Endothelial cell (in vitro differentiated cells): ENCODE measurements at regions not wholly inside any gene's neighbourhood (a gene's known extent, or its start where the extent isn't known, plus 50 kb on each side); places are given as distances from the start of the nearest gene placed in this dataset.
"Not testable (repeated sequence)": the region's sequence is repeated elsewhere in the genome, so short reads cannot be mapped to it uniquely, and the experiment has no call there.

Source experiments
- DNase-seq: peaks from one replicate; pipeline ENCODE4 v3.0.0; 2021; ENCODE audit warnings: low spot score
- H3K27ac Mint-ChIP-seq: one replicate; pipeline ENCODE4 v1.8.0; 2021; ENCODE audit warnings: mixed read lengths, inconsistent platforms; ENCODE audit not compliant: unreplicated experiment
- H3K27me3 Mint-ChIP-seq: one replicate; pipeline ENCODE4 v1.8.0; 2021; ENCODE audit warnings: mild to moderate bottlenecking, moderate library complexity, mixed read lengths, inconsistent platforms; ENCODE audit not compliant: unreplicated experiment
- H3K36me3 Mint-ChIP-seq: one replicate; pipeline ENCODE4 v1.8.0; 2021; ENCODE audit warnings: mild to moderate bottlenecking, low read depth, mixed read lengths, inconsistent platforms; ENCODE audit not compliant: unreplicated experiment
- H3K4me1 Mint-ChIP-seq: one replicate; pipeline ENCODE4 v1.8.0; 2021; ENCODE audit warnings: mild to moderate bottlenecking, mixed read lengths, inconsistent platforms; ENCODE audit not compliant: unreplicated experiment
- H3K4me3 Mint-ChIP-seq: one replicate; pipeline ENCODE4 v1.8.0; 2021; ENCODE audit warnings: mild to moderate bottlenecking, mixed read lengths, inconsistent platforms; ENCODE audit not compliant: unreplicated experiment
- H3K9me3 Mint-ChIP-seq: one replicate; pipeline ENCODE4 v1.8.0; 2021; ENCODE audit warnings: mixed read lengths, inconsistent platforms; ENCODE audit not compliant: unreplicated experiment
- TF ChIP-seq, protein P1 (sequence below): fragments of 200-600 bp; sonication (generic); IDR thresholded peaks from one replicate; pipeline ENCODE4 v1.5.0; 2021; ENCODE audit warnings: antibody characterized with exemption; ENCODE audit not compliant: unreplicated experiment

- Mint-ChIP-seq H3K4me3 (no peak overlapping the region), H3K4me1 (no peaks in the 10 kb centered on the region), H3K27ac (no peak overlapping the region), H3K27me3 (peaks cover 4% of the 10 kb centered on the region), H3K9me3 (no peaks in the 10 kb centered on the region), H3K36me3 (peaks cover 3% of the 10 kb centered on the region)
- DNase-seq: no peak
- TF ChIP-seq, protein P1, sequence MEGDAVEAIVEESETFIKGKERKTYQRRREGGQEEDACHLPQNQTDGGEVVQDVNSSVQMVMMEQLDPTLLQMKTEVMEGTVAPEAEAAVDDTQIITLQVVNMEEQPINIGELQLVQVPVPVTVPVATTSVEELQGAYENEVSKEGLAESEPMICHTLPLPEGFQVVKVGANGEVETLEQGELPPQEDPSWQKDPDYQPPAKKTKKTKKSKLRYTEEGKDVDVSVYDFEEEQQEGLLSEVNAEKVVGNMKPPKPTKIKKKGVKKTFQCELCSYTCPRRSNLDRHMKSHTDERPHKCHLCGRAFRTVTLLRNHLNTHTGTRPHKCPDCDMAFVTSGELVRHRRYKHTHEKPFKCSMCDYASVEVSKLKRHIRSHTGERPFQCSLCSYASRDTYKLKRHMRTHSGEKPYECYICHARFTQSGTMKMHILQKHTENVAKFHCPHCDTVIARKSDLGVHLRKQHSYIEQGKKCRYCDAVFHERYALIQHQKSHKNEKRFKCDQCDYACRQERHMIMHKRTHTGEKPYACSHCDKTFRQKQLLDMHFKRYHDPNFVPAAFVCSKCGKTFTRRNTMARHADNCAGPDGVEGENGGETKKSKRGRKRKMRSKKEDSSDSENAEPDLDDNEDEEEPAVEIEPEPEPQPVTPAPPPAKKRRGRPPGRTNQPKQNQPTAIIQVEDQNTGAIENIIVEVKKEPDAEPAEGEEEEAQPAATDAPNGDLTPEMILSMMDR: no peak
These were observed 57.6 kb upstream of the NANOS1 start for GRCh38 chr10:118971876-118972275.

- Mint-ChIP-seq H3K4me3 (no peak overlapping the region), H3K9me3 (no peaks in the 10 kb centered on the region), H3K4me1 (no peaks in the 10 kb centered on the region), H3K27me3 (peaks cover 8% of the 10 kb centered on the region), H3K27ac (no peak overlapping the region), H3K36me3 (peaks cover 3% of the 10 kb centered on the region)
- TF ChIP-seq, protein P1: no peak
- DNase-seq: no peak
These were observed 55.8 kb upstream of the NANOS1 start for GRCh38 chr10:118973744-118974143.

DNA sequence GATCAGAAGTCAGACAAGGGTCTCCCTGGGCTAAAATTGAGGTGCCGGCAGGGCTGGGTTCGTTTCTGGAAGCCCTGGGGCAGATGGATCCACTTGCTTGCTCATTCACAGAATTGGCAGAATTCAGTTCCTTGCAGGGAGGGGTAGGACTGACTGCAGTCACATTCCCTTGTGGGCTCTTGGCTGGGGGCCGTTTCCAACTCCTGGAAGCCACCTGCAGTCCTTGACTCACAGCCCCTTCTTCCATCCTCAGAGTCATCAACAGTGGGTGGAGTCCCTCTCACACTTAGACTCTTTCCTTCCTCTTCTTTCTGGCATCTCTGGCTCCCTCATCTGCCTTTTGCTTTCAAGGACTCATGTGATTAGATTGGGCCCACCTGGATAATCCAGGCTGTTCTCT lies 54.6 kb upstream of the NANOS1 start:
- Mint-ChIP-seq H3K4me3 (no peak overlapping the region), H3K27ac (no peak overlapping the region), H3K27me3 (peaks cover 8% of the 10 kb centered on the region), H3K9me3 (no peaks in the 10 kb centered on the region), H3K4me1 (no peaks in the 10 kb centered on the region), H3K36me3 (peaks cover 3% of the 10 kb centered on the region)
- TF ChIP-seq, protein P1: no peak
- DNase-seq: no peak

GRCh38 chr10:118976219-118976618 lies 53.3 kb upstream of the NANOS1 start:
- not testable (repeated sequence) for H3K4me3 Mint-ChIP-seq, H3K36me3 Mint-ChIP-seq, H3K27ac Mint-ChIP-seq, H3K27me3 Mint-ChIP-seq, DNase-seq, H3K9me3 Mint-ChIP-seq, H3K4me1 Mint-ChIP-seq

- H3K27me3 Mint-ChIP-seq: peaks cover 6% of the 10 kb centered on the region
- peaks cover 3% of the 10 kb centered on the region for H3K36me3 Mint-ChIP-seq
- peaks cover 5% of the 10 kb centered on the region for H3K4me1 Mint-ChIP-seq
- DNase-seq: no peak
- H3K9me3 Mint-ChIP-seq: no peaks in the 10 kb centered on the region
- no peak overlapping the region for H3K27ac Mint-ChIP-seq
- no peak overlapping the region for H3K4me3 Mint-ChIP-seq
- TF ChIP-seq, protein P1: no peak
These were observed 52.4 kb upstream of the NANOS1 start for GRCh38 chr10:118977022-118977599.
